K562 (cell line): ENCODE measurements at regions not wholly inside any gene's neighbourhood (a gene's known extent, or its start where the extent isn't known, plus 50 kb on each side); places are given as distances from the start of the nearest gene placed in this dataset.

Experiments used
- MBD2 ChIP-seq: sonication (generic); IDR thresholded peaks from 2 replicates; pipeline ENCODE4 v1.6.1; 2016; ENCODE audit warnings: low read depth, borderline replicate concordance
- ZNF197 ChIP-seq: fragments of 200-800 bp; sonication (Bioruptor generic); IDR thresholded peaks from 2 replicates; pipeline ENCODE4 v1.6.1; 2016; ENCODE audit warnings: low read depth, missing genetic modification characterization, missing compliant biosample characterization
- ZZZ3 ChIP-seq: fragments of 450-650 bp; IDR thresholded peaks from 2 replicates; pipeline ENCODE4 v1.6.1; 2016; ENCODE audit warnings: antibody characterized with exemption, mild to moderate bottlenecking, moderate library complexity
- TF ChIP-seq, protein P1 (sequence below): fragments of 450-650 bp; IDR thresholded peaks from 2 replicates; pipeline ENCODE4 v1.6.1; 2016; ENCODE audit warnings: low read depth, mild to moderate bottlenecking, moderate library complexity
- TF ChIP-seq, protein P2 (sequence below): fragments of 200-800 bp; sonication (Bioruptor generic); IDR thresholded peaks from 2 replicates; pipeline ENCODE4 v1.6.1; 2016; ENCODE audit warnings: missing genetic modification characterization, missing compliant biosample characterization
- TF ChIP-seq, protein P3 (sequence below): fragments of 450-650 bp; formaldehyde crosslinking; IDR thresholded peaks from 2 replicates; pipeline ENCODE4 v1.4.0; 2020; ENCODE audit warnings: mild to moderate bottlenecking, moderate library complexity

DNA sequence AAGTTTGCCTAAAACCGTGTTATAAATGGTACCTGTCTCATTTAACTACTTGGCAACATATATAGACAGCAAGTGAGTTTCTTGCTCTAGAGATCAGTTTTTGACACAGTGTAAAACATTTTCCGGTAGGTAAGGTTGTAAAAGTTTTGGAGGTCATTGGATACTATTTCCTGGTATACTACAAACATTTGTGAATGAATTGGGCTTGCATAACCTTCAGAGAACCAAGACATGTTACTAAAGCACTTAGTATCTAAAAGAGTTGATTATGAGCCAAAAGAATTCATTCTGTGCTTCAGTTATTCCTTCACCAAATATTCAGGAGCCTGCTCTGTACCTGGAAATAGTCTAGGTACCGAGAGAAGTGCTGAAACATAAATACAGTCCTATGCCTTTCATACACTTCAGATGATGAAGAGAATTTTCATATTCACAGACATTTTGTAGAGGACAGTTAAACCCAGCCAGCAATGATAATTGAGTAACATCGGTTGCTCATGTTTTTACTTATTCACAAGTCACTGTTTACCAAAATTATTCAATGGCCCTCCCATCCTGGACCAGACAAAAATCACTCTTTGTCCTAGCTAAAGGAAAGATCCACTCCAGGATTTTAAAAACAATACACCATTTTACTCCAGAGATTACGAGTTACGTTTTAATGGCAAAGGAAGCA lies 319.4 kb upstream of the RBMS1 start (continued):
- TF ChIP-seq, protein P1, sequence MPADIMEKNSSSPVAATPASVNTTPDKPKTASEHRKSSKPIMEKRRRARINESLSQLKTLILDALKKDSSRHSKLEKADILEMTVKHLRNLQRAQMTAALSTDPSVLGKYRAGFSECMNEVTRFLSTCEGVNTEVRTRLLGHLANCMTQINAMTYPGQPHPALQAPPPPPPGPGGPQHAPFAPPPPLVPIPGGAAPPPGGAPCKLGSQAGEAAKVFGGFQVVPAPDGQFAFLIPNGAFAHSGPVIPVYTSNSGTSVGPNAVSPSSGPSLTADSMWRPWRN: no peak
- TF ChIP-seq ZZZ3 (no peak), ZNF197 (no peak), MBD2 (no peak)
- TF ChIP-seq, protein P2, sequence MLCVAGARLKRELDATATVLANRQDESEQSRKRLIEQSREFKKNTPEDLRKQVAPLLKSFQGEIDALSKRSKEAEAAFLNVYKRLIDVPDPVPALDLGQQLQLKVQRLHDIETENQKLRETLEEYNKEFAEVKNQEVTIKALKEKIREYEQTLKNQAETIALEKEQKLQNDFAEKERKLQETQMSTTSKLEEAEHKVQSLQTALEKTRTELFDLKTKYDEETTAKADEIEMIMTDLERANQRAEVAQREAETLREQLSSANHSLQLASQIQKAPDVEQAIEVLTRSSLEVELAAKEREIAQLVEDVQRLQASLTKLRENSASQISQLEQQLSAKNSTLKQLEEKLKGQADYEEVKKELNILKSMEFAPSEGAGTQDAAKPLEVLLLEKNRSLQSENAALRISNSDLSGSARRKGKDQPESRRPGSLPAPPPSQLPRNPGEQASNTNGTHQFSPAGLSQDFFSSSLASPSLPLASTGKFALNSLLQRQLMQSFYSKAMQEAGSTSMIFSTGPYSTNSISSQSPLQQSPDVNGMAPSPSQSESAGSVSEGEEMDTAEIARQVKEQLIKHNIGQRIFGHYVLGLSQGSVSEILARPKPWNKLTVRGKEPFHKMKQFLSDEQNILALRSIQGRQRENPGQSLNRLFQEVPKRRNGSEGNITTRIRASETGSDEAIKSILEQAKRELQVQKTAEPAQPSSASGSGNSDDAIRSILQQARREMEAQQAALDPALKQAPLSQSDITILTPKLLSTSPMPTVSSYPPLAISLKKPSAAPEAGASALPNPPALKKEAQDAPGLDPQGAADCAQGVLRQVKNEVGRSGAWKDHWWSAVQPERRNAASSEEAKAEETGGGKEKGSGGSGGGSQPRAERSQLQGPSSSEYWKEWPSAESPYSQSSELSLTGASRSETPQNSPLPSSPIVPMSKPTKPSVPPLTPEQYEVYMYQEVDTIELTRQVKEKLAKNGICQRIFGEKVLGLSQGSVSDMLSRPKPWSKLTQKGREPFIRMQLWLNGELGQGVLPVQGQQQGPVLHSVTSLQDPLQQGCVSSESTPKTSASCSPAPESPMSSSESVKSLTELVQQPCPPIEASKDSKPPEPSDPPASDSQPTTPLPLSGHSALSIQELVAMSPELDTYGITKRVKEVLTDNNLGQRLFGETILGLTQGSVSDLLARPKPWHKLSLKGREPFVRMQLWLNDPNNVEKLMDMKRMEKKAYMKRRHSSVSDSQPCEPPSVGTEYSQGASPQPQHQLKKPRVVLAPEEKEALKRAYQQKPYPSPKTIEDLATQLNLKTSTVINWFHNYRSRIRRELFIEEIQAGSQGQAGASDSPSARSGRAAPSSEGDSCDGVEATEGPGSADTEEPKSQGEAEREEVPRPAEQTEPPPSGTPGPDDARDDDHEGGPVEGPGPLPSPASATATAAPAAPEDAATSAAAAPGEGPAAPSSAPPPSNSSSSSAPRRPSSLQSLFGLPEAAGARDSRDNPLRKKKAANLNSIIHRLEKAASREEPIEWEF (CRISPR knock-in tag): no peak
- TF ChIP-seq, protein P3, sequence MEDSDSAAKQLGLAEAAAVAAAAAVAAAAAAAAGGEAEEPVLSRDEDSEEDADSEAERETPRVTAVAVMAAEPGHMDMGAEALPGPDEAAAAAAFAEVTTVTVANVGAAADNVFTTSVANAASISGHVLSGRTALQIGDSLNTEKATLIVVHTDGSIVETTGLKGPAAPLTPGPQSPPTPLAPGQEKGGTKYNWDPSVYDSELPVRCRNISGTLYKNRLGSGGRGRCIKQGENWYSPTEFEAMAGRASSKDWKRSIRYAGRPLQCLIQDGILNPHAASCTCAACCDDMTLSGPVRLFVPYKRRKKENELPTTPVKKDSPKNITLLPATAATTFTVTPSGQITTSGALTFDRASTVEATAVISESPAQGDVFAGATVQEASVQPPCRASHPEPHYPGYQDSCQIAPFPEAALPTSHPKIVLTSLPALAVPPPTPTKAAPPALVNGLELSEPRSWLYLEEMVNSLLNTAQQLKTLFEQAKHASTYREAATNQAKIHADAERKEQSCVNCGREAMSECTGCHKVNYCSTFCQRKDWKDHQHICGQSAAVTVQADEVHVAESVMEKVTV: no peak
- TF ChIP-seq, all 486 proteins: peak for 0
